HG03460 (cell line): ENCODE measurements at regions not wholly inside any gene's neighbourhood (a gene's known extent, or its start where the extent isn't known, plus 50 kb on each side); places are given as distances from the start of the nearest gene placed in this dataset.
A peak's percentile ranks its signal among the peaks of the same experiment; 100 is the strongest.
"Not testable (repeated sequence)": the region's sequence is repeated elsewhere in the genome, so short reads cannot be mapped to it uniquely, and the experiment has no call there.

Experiments used
- ATAC-seq: cut with Tn5 transposase; IDR thresholded peaks from one replicate; pipeline ENCODE4 v1.9.1; 2021; ENCODE audit not compliant: unreplicated experiment

DNA sequence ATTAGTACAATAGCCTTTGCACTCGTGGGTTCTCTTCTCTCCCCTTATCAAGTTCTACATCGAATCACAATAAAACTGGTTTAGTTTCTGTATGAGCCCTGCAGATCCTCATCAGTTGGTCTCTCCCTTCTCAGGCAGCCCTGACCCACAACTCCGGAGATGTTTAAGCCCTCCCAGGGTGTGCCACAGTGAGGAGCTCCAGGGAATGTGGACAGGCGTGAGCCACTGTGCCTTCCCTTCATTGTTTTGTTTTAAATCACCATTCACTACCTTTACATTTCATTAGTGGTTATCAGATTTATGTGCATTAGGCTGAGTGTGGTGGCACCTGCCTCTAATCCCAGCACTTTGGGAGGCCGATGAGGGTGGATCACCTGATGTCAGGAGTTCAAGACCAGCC lies 133.2 kb downstream of the LARP7 start:
- ATAC-seq = no peak

DNA sequence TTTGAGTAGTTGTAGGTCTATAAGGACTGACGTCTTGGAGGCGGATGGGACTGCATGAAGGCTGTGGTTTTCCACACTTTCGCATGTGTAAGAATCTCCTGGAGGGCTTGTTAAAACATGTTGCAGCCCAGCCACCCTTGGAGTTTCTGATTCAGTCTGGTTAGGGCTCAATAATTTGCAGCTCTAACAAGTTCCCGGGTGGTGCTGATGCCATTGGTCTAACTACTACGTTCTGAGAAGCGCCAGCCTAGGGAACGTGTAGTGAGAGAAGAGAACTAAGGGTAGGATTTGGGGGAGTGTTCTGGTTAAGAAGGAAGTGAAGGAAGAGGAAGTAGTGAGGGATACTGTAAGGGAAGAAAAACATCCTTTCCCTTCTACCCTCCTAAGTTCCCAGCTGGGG lies 138.9 kb downstream of the LARP7 start:
- ATAC-seq = no peak

DNA sequence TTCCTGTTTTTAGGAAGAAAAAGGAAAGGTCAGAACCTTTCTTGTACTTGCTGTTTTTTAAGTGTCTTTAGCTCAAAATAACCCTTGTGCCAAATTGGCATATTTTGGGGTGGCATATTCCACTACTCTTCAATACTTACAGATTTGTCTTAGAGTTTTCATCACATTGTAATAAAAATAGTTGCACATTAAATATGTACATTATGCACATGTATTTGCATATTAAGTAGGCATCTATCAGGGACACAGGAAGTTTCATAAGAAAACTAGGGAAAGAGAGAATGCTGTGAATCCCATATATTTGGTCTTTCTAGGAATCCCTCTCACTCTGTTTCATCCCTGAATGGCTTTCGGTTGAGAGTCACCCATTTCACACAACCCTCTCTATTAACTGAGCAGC lies 139.6 kb downstream of the LARP7 start:
- no peak for ATAC-seq

DNA sequence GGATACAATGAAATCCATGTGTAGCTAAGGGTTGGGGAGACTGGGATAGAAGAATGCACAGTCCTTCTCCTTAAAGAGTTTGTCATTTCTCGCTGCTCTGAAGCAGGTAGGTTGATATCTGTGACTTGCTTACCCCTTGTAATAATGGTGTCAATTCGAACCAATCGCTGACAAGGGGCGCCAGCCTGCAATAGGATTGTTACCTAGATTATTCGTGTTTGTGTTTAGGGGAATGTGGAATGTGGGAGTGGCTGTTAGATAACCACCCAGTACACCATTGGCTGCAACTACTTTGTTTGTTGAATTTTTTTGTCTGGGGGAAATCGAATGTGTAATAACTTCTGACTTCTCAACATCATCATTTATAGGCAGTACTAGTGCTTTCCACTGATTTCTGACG lies 141.6 kb downstream of the LARP7 start:
- no peak for ATAC-seq

DNA sequence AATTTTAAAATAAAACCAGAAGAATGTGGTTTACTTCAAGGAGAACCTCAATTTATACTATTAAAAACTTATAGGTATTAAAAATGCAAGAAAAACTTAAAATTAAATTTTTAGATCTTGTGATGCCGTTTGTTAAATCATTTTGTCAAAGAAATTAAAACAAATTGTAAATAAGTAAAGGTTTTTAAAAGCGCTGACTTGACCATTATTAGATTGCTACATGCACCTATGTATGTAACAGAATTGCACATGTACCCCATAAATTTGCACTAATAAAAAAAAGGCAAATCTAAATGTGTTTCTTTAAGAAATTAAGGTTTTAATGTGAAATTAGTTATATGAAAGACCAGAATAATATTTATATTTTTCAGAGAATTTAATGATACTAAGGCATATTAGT lies 156.1 kb downstream of the LARP7 start:
- no peak for ATAC-seq

DNA sequence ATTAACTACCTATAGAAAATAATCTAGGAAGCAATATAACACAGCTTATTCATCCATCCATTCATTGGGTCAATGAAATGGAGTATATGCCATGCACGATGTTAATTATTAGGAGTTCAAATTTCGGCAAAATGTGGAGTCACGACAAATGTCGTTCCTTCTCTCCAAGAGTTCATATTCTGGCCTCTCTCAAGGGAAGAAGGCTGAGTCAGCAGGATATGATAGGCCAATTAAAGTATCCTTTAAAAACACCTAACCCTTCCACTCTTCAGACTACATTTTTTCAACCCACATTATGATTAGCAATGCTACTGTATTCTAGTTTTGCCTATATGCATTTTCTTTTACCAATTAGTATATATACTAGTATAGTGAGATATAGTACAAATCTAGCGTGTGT lies 163.1 kb downstream of the LARP7 start:
- ATAC-seq = no peak

DNA sequence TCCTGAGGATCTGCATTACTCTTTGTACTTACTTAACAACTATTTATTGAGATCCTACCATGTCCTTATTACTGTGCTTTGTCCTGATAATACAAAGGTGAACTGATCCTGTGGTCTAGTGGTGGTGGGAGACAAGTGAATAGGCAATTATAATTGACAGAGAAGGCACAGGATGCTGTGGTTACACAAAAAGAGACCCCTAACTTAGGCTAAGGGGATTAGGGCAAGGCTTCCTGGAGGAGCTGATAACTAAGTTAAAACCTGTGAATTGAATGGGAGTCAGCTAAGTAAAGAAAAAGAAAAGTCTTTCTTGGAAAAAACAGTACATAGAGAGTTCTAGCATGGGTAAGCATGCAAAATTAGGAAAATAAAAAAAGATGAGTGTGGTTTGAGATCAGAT lies 164.4 kb downstream of the LARP7 start:
- no peak for ATAC-seq

DNA sequence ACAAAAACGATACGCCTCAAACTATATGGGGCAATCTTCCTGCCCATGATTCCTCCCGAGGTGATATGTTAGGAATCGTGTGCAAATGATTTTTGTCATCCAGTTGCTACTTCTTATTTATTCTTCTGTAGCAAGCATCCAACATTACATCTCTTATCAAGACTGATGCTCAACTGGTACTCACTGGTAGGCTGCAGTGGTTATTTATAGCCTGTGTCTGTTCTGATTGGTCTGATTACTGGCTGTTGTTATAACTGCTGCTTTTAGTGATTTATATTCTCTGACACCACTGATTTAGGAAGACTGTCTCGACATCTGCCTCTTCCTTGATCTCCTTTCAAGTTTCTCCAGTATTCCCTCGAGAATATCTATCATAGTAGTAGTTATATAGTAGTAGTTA lies 165.8 kb downstream of the LARP7 start:
- ATAC-seq = no peak

DNA sequence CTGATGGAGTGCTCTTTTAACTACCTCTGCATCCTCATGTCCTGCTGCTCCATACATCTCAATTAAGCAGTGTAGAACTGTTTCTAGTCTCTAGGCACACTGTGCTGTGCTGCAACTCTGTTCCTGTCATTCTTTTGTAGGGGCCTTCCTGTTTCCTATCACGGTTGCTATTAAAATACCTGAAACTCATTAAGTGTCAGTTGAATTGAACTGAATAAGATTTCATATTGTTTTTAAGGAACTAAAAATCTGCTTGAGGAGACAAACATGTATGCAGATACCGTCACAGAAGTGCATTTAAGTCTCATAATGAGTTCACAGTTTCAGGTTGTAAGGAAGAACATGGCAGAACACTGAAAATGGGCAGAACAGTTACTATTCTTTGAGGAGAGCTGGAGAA lies 170.1 kb downstream of the LARP7 start:
- ATAC-seq = no peak

DNA sequence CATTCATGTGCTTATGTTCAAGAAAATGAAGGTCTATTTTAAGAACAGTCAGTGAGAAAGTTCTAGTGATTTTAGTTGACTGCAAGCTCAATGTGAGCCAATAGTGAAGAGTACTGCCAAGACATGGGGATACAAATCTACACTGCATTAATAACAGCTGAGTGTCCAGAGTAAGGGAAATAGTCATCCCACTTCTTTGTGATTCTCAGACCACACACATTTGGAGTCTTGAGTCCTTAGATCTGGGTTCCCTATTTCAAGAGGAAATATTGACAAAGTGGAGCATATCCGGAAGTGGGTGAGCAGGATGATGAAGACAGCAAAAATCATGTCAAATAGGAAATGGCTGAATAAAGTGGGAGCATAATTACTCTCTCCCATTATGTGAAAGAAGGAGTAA lies 171.1 kb downstream of the LARP7 start:
- ATAC-seq = no peak

DNA sequence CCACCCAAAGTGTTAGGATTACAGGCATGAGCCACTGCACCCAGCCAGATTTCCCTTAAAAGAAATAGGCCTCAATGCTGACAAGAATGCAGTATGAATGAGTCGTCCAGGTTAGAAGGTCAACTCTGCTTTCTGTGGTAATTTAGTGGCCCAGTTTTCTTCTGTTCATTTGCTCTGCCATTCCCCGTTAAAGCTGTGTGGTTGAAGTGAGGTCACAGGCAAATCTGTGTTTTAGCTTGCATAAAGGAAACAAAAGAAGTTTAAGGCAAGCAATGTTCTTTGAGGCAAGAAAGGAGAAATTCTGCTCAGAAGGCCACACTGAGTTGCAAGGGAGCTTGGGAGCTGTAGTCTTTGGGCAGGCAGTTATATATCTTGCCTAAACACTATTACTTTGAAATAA lies 176.8 kb downstream of the LARP7 start:
- ATAC-seq = no peak

DNA sequence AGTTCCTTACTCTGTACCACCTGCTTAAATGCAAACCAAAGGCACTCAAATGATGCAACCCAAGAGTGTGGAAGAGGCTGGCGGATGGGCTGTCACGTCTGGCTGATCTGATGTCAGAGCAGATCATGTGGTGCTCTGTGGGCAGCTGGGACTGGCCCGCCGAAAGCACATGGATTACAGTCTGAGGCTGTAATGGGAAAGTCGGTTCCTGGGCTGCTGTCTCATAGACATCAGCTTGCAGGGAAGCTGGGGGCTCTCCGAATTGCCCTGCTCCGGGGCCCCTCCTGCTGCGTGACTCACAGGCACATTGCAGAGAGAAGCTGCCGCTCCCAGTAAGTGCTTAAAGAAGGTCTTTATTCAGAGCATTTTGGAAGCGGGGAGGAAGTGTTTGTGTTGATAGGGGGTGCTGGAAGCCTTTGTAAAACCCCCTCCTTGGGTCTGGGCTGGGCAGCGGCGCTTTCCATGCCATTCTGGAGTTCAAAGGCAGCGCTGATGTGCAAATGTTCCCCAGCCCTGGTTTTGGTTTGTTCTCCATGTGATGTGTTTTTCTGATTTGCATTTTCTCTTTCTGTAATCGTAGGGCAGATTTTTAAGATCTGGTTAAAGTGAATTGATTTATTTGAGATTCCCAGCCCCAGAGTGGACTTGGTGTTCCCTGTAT lies 181.1 kb downstream of the LARP7 start:
- ATAC-seq = peak; percentile 97

DNA sequence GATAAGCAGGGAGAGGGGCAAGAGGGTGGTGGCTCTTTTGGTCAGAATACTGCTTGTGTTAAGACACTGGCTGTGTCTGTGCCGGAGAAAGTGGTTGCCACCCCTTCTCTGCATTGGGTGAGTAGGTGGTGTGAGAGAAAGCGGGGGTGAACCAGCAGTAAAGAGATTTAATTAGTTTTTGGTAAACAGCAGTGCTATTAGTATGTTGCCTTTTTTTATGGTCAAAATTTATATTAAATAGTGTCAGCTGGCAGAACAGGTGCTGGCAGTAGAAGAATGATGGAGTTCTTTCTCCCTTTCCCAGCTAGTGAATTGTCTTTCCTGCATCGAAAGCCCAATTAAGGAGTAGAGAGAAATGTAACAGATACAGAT lies 181.6 kb downstream of the LARP7 start:
- ATAC-seq = peak; percentile 28

DNA sequence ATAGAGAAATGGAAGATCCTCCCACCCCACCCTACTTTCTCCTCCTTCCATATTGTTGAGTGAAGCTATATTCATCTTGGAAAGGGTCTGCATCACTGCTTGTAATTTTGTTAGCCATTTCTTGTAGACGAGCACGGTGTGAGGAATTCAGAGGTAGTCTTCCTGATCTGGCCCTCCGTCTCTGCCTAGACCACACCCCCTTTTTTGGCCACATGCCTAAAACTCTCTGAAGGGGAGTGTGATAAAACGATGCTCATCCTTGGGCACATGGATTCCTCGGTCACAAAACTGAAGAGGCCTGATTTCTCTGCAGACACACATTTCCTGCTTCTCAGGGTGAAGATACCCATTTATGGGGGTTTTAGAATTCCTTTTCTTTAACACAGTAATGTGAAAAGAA lies 182.8 kb downstream of the LARP7 start:
- ATAC-seq = no peak

DNA sequence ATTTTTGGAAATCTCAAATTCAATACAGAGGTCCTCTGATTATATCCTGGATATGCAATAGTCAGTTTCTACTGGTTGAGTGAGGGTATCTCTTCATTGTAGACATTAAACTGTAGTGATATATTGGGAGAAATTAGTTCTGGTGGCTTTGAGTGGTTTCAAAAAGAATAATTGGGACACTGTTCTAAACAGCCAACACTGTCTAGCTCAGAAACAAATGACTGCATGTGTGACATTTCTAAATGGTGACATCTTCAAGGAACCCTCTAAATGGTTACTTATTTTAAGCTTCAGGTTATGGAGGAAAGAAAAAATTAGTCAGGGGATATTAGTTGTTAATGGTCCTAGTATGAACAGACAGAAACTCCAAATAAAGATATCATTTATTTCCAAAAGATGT lies 186.2 kb downstream of the LARP7 start:
- ATAC-seq = no peak

DNA sequence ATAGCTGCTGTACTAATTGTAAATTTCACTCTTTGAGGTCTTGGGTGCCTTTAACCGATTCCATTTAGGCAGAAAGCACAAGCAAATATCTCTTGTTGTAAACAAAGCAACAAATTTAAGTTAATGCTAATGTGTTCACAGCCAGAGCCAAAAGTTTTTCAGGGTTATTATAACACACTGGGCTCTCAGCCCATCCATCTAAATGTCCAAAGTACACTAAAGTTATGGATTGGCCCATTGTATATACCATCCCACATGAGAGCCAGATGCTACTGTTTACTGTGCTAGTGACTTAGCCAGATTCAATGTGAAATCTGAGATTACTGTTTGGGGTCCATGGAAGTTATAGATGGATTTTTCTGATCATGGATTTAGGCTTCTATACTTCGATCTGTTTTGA lies 186.7 kb downstream of the LARP7 start:
- ATAC-seq = no peak

DNA sequence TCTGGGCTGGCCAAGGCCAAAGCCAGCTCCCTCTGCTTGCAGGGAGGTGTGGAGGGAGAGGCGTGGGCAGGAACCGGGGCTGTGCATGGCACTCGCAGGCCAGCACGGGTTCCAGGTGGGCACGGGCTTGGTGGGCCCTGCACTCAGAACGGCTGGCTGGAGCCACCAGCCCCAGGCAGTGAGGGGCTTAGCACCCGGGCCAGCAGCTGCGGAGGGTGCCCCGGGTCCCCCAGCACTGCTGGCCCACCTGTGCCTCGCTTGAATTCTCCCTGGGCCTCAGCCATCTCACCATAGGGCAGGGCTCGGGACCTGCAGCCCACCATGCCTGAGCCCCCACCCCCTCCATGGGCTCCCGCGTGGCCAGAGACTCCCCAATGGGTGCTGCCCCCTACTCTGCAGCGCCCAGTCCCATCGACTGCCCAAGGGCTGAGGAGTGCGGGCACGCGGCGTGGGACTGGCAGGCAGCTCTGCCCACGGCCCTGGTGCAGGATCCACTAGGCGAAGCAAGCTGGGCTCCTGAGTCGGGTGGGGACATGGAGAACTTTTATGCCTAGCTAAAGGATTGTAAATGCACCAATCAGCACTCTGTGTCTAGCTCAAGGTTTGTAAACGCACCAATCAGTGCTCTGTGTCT lies 193.9 kb downstream of the LARP7 start:
- ATAC-seq = no peak

DNA sequence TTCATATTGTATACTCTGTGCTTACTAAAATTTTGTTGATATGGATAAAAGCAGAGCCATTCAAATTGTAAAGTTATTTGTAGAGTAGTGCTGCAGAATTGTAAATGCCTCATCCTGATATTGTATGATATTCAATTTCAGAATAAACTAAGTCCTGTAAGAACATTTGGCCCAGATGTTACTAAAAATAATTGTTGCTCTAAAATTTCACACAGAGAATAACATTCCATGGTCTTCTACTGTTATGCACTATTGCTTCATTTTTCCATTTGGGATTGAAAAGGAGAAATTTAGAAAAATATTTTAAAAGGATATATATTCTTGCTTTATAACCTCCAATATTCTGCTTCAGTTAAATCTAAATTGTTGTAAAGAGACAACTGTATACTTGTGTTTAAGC lies 195.6 kb downstream of the LARP7 start:
- no peak for ATAC-seq

DNA sequence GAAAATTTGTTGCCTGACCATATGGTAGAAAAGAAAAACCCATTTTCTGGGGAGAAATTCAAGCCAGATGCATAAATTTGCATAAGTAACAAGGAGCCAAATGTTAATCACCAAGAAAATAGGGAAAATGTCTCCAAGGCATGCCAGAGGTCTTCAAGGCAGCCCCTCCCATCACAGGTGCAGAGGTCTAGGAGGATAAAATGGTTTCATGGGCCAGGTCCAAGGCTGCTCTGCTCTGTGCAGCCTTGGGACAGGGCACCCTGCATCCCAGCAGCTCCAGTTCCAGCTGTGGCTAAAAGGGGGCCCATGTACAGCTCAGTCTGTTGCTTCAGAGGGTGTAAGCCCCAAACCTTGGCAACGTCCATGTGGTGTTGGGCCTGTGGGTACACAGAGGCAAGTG lies 200.0 kb downstream of the LARP7 start:
- no peak for ATAC-seq

DNA sequence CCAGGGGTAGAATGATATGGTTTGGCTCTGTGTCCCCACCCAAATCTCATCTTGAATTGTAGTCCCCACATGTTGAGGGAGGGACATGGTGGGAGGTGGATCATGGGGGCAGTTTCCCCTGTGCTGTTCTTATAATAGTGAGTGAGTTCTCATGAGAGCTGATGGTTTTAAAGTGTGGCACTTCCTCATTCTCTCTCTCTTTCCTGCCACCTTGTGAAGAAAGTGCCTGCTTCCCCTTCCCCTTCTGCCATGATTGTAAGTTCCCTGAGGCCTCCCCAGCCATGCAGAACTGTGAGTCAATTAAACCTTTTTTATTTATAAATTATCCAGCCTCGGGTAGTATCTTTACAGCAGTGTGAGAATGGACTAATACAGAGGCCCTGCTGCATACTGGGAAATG lies 201.1 kb downstream of the LARP7 start:
- not testable (repeated sequence) for ATAC-seq

DNA sequence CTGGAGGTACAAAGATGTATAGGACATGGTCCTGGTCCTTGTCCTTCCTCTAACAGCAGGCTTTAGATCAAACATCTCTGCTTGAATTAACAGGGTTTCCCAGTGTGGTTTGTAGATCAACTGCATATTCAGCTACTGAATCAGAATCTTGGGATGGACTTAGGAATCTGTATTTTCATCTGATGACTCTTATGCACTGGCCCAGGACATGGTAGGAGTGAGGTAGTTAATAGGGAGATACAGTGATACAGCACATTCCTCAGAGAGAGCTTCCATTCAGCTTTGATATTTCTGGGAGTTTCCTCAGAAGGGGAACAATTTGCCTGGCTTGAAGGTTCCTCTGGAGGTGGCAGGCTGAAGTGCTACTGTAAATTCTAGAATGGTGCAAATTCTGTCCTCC lies 203.1 kb downstream of the LARP7 start:
- no peak for ATAC-seq

DNA sequence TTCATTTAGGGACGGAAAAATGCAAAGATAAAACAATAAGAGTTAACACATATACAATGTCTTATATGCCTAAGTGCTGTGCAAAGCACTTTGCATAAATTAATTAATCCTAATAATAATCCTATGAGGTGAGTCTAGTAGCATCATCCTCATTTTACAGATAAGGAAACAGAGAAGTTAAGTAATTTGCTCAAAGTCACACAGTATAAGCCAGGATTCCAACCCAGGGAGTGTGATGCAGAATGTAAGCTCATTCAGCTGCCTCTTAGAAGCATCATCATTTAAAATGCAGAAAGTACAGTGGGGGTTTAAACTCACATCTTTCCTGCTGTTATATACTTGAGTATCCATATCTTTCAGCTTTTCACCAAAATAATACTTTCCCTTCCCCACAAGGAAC lies 203.7 kb downstream of the LARP7 start:
- ATAC-seq = no peak

DNA sequence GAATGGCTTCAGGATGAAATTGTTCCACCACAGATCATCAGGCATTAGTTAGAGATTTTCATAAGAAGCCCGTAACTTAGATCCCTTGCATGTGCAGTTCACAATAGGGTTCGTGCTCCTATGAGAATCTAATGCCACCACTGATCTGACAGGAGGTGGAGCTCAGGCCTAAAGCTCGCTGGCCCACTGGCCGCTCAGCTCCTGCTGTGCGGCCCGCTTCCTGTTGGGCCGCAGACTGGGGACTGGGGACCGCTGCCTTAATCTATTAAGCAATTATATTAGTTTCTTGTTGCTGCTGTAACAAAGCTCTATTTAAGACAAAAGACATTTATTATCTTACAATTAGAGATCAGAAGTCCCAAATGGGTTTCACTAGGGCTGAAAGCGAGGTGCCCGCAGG lies 205.6 kb downstream of the LARP7 start:
- ATAC-seq = no peak
